NOMO-1 treated with dmso at 0.1 percent for 144 hours (cell line): ENCODE measurements at regions not wholly inside any gene's neighbourhood (a gene's known extent, or its start where the extent isn't known, plus 50 kb on each side); places are given as distances from the start of the nearest gene placed in this dataset.
"Not testable (repeated sequence)": the region's sequence is repeated elsewhere in the genome, so short reads cannot be mapped to it uniquely, and the experiment has no call there.

Experiments used
- DNase-seq: peaks from one replicate; lab custom pipeline; 2025; ENCODE audit not compliant: unreplicated experiment; lab: John Stamatoyannopoulos, UW

DNA sequence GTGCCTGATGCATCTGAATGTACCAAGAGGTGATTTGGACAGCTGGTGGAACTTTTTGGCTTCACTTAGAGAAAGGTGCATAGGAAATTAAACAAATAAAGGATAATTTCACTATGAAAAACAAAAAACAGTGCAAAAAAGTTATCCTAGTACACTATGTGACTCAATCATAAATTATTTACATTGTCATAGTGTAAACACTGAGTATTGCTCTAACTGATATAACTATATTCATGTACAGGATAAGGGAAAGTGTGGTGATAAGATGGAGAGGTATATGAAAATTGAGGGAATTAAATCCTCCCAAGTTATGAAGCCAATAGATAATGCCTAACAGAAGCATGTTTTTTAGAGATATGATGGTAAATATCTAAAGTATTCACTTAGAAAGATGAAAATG is 50.2 kb upstream of the CPNE4 start:
- no peak for DNase-seq

DNA sequence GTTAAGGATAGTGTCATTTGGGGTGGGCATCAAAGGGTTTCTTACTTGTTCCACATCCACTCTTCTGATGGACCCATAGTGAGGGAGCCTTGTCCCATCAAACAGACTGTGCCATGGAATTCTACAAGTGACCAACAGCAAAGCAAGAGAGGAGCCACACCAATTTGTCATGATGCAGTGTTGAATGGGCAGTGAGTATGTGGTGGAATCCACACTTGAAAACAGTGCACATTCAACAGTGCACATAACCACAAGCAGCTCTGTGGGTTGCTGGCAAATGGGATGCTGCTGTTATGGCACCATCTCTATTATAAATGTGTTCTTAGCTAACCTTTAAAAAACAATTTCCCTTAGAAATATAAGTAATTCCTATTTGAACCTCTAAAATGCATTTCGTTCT is 52.5 kb upstream of the CPNE4 start:
- DNase-seq = no peak

DNA sequence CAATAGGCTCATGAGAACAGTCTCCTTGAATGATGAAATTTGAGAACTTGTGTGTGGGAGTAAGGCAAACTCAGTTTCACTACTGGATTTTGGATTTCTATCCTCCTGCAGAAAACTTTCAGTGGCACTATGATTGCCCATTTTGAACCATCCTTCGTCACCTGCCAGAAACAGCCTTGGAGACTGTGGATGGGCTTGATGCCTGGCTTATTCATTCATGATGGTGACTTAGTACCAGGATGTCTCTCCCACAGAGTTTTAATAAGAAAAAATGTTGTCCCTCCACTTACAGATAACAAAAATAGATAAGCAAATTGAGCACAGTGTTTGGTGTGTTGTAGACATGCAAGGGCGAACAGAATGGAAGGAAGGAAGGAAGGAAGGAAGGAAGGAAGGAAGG is 53.5 kb upstream of the CPNE4 start:
- no peak for DNase-seq

DNA sequence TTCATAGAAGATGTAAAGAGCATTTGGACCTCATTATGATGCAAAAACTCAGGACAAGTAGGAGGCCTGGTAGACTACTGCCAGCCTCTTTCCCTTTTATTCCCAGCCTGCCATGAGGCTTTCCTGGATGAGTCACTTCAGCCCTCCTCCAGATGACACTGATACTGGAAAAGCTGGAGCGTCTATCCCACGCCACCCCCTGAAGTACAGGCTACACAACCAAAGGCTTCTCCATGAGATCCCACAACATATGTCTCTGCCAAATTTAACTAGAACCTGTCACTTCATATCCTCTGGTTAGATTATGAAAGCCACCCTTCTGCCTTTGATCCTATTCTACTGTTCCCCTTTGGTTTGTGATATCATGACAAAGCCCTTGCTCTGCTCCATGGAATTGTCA is 56.1 kb upstream of the CPNE4 start:
- DNase-seq = no peak

- DNase-seq = no peak
Measured at GRCh38 chr3:132116601-132117000, 81.8 kb upstream of the CPNE4 start.

GRCh38 chr3:132117642-132118041 is 82.8 kb upstream of the CPNE4 start:
- DNase-seq = no peak

DNA sequence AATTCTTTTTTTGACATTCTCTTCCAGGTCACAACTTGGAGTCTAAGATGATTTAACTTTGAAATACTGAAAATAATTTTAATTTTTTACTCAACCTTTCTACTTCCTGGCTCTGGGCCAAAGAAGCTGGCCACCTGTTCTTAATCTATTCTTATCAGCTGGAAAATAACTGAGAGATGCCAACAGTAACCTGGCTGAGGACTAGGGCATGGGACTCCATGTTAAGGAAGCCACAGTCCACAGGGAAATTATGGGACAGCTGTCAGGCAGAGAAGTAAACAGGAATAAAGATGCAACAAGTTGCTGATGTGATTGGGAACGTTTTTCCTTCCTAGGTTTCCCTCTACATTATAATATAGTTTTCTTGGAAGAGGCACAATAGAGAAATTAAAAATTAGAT is 84.7 kb upstream of the CPNE4 start:
- DNase-seq = no peak

DNA sequence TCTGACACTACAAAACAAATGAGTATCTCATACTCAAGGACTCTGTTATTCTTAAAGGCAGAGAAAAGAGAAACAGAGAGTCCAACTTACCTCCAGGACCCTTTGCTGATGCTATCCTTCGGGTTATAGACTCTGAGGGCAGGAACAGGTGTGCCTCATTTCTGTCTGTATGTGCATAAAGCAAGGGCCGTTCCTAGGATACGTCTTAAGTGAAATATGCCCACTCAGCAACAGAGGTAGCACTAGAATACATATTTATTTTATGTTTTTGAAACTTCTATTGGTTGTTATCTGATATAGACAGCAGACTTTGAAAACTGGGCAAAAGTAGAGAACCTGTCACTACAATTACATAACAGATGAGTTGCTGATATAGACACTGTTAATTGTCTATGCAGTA is 89.3 kb upstream of the CPNE4 start:
- DNase-seq = no peak

- DNase-seq = no peak
Measured at GRCh38 chr3:132124651-132125284, 90.0 kb upstream of the CPNE4 start.

GRCh38 chr3:132134611-132135010 is 99.8 kb upstream of the CPNE4 start:
- DNase-seq = no peak

GRCh38 chr3:132135628-132136333 is 101.0 kb upstream of the CPNE4 start:
- no peak for DNase-seq

DNA sequence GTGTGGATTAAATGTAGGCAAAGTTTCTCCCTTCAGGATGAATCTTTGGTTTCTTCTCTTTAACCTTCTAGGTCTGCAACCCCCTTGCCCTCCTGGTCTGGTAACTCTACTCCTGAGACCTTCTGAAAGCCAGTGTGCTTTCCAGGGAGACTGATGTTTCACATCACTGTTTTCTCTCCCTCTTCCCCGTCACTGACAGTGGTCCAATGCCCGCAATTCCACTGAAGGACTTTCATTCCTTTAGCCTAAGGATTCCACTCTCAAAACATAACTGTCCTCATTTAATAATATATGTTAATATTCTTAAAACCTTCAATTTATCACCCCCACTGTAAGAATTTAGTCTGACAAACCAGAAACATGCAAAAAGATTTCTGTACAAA is 101.5 kb upstream of the CPNE4 start:
- DNase-seq = no peak

- DNase-seq = not testable (repeated sequence)
Measured at GRCh38 chr3:132136902-132137301, 102.1 kb upstream of the CPNE4 start.

GRCh38 chr3:132145833-132146232 is 111.0 kb upstream of the CPNE4 start:
- DNase-seq = no peak

DNA sequence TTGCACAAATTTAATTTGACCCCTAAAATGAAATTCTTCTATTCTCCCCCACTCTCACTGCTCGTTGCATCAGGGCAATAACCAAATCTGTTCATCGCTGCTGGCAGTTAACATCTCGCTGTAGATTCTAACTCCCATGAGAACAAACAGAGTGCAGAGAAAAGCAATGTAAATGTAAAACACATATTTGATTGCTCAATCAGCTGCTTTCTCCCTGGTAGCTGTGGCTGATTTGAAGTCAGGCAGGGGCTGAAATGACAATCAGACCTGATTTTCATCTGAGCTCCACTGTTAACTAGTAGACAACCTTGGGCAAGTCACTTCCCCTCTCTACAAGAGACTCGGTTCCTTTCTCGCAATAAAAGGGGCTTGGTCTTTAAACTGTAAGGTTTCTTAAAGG is 119.8 kb upstream of the CPNE4 start:
- no peak for DNase-seq

DNA sequence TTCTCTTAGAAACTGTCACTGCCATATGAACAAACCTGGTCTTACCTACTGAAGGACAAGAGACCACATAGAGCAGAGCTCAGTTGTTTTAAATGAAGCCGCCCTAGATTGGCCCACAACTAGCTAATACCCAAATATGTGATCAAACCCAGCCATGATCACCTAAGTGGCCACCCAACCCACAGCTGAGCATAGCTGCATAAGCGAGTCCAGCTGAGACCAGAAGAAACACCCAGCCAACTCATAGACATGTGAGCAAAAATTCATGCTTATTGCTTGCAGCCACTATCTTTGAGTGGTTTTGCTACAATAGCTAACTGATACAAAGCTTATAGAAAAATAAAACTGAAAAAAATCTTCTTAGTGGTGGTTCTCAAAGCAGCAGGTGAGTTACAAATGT is 124.3 kb upstream of the CPNE4 start:
- no peak for DNase-seq

DNA sequence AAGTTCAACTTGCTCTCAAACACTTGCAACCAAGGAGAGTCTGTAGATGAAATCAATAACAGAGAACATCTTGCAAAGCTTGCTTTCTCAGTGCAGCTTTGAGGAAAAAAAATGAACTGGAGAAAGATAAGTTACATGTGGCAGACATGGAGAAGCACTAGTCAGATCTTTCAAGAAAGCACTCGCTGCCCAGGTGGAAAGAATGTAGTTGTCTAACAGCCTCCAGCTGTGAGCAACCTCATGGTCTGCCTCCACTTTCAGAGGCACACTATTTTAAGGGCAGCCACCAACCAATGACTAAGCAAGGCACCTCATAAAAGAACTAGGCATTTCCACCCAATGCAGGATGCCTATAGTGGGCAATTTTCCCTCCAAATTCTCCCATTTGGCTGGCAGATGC is 125.4 kb upstream of the CPNE4 start:
- no peak for DNase-seq

- DNase-seq = no peak
Measured at GRCh38 chr3:132161608-132162007, 126.8 kb upstream of the CPNE4 start.

GRCh38 chr3:132164469-132165092 is 129.8 kb upstream of the CPNE4 start:
- DNase-seq = no peak

GRCh38 chr3:132167870-132168269 is 133.1 kb upstream of the CPNE4 start:
- no peak for DNase-seq

DNA sequence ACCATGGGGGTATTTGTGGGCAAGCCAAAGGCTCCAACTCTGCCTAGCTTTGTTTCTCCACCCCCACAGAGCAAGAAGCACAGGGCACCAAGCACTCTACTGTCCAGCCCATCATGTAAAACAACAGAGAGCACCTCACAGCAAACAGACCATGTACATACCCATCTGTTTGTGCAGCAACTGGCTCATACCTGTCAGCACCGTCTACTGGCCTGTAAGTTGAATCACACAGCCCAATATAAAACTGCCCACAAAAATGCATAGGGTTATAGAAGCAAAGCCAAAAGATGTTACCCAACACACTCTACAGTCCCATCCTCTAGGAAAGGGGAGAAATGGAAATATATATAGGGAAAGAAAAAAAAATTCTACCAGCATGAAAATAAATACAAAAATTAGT is 139.7 kb upstream of the CPNE4 start:
- no peak for DNase-seq

- peak; percentile 27 for DNase-seq
Measured at GRCh38 chr3:132180337-132180791, 136.8 kb upstream of the ACP3 start.
